Cardiac fibroblast (primary cell): ENCODE measurements at regions not wholly inside any gene's neighbourhood (a gene's known extent, or its start where the extent isn't known, plus 50 kb on each side); places are given as distances from the start of the nearest gene placed in this dataset.

ENCODE experiments used
- DNase-seq, 2 donors: peaks; one replicate each; pipeline versions ENCODE4 v3.0.0 to v3.0.0-alpha.2; 2010; ENCODE audit warnings: low read depth in 2 of 2
- H3K4me3 ChIP-seq, 2 donors: replicated peaks in 1 of 2; 1 replicate in 1 of 2; 2 replicates in 1 of 2; pipeline ENCODE4 v1.5.1; 2011; ENCODE audit warnings: low read depth in 2 of 2, low read length in 2 of 2, mild to moderate bottlenecking in 2 of 2, moderate library complexity in 1 of 2
- TF ChIP-seq, protein P1 (sequence below): IDR thresholded peaks from one replicate; pipeline ENCODE4 v1.5.1; 2011; ENCODE audit warnings: low read depth, mild to moderate bottlenecking, low read length, inconsistent platforms

DNA sequence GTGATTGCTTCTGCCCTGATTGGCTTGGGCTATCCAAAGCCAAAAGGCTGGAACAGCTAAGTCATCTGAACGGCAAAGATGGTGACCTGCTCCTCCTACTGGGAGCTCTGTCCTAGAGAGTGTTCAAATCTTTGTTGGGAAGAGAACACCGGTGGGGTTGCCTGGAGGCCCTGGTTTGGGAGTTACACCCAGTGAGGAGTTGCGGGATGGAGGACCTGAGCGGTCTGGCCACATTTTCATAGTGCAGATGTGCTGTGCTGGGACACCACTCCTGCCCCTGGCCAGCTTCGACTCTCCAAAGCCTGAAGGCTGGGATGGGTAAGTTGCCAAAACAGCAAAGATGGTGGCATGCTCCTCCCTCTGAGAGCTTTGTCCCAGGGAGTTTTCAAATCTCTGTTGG, 795.4 kb downstream of the TRHDE start:
- TF ChIP-seq, protein P1, sequence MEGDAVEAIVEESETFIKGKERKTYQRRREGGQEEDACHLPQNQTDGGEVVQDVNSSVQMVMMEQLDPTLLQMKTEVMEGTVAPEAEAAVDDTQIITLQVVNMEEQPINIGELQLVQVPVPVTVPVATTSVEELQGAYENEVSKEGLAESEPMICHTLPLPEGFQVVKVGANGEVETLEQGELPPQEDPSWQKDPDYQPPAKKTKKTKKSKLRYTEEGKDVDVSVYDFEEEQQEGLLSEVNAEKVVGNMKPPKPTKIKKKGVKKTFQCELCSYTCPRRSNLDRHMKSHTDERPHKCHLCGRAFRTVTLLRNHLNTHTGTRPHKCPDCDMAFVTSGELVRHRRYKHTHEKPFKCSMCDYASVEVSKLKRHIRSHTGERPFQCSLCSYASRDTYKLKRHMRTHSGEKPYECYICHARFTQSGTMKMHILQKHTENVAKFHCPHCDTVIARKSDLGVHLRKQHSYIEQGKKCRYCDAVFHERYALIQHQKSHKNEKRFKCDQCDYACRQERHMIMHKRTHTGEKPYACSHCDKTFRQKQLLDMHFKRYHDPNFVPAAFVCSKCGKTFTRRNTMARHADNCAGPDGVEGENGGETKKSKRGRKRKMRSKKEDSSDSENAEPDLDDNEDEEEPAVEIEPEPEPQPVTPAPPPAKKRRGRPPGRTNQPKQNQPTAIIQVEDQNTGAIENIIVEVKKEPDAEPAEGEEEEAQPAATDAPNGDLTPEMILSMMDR: no peak
- no peak for DNase-seq
- no peak overlapping the region for H3K4me3 ChIP-seq

DNA sequence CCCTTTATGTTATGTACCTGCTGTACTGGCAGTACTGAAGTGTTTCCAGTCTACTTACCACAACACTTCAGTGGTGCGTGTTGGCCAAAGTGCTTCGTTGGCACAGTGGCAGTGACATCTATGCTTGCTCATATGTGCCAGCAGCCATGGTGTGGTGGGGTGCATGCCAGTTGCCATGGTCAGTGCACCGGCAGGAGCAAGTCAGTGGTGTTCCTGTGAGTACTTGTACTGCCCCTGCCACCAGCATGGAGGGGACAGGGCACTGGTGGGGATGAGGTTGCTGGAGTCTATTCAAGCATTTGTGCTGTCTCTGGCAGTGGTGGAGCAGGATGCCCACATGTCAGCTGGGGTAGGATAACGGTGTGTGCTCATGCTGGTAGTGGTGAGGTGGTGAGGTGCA, 800.0 kb downstream of the TRHDE start:
- TF ChIP-seq, protein P1: no peak
- no peak for DNase-seq
- no peak overlapping the region for H3K4me3 ChIP-seq

DNA sequence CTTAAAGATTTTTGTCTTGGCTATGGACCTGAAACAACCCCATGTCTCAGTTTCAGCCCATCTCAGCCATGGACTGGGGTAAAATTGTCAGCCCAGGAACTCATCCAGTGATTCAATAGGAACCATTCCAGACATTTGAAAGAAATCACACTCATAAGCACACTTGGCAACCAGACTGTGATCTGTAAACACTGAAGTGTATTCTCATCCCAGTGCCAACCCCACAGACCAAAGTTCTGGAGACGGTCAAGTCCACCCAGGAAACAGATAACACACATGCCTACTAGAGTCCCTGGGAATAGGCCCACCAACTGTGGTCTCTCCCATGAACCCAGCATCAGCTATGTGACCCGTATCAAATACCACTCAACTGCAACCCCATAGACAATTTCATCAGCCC, 804.6 kb downstream of the TRHDE start:
- no peak for DNase-seq
- TF ChIP-seq, protein P1: no peak
- H3K4me3 ChIP-seq: no peak overlapping the region

DNA sequence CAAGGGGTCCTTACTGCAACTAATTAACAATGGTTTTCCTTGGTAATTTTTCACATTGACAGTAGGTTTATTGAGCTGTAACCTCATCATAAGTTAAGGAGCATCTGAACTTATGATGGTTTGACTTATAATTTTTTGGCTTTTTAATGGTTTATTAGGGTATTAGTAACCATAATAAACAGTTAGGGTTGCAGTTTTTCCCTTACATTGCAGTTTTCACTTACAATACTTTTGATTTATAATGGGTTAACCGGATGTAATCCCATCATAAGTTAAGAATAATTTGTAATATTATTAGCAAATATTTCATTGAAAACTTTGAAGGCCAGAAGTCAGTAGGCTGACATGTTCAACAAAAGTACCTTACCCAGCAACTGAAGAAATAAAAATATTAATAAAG, 811.6 kb downstream of the TRHDE start:
- DNase-seq: no peak
- TF ChIP-seq, protein P1: no peak
- H3K4me3 ChIP-seq: no peak overlapping the region

DNA sequence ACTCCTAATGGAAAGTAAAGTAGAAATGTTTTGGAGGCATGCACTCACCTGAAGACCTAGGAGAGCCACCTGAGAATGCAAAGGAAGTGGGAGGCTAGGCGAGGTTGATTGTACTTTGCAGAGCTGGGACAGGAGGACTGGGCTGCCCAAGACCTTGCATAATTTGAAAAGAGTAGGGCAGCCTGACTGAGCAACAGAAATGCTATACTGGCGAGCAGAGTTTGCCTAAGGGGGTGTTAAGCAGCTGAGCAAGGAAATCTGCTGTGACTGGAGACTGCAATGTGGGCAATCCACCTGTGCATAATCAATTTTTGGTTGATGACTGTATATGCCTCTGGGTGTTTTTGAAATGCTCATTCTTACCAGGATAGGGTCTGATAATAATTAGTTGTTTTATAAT, 834.1 kb downstream of the TRHDE start:
- no peak overlapping the region for H3K4me3 ChIP-seq
- DNase-seq: no peak
- TF ChIP-seq, protein P1: no peak

DNA sequence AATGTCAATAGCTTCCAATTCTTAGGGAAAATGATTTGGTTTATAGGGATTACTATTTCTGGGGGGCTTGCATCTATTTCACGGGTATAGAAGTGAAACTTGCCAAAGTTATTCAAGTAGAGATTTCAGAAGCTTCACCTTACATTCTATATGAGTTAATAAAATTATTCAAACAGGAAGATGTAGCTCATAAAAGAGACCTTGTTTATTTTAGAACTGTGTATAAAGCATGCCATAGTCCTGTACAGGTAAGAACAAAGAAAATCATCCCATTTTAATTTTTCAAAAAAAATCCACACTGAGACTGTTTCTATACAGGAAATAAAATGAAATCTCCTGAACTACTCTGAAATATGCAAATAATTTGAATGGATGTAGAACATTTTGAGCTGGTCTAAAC, 834.7 kb downstream of the TRHDE start:
- no peak for DNase-seq
- TF ChIP-seq, protein P1: no peak
- H3K4me3 ChIP-seq: no peak overlapping the region

DNA sequence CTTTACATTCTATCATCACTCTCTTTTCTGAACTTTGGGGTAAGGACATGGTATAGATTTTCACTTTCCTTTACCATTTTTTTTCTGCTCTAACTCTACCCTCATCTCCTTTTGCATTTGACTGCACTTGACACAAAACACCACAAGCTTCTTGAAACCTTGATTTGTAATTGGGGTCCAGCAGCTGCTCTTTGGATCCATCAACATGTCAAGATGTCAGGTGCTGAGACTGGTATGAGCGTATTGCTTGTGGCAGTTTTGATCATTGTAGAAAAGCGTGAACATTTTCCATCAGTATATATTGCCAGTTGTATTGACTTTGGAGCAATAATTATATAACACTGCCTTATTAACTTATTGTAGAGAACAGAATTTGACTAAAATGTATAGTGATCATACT, 838.6 kb downstream of the TRHDE start:
- no peak overlapping the region for H3K4me3 ChIP-seq
- DNase-seq: no peak
- TF ChIP-seq, protein P1: no peak
